Kidney (tissue), 13 donors: ENCODE measurements at regions not wholly inside any gene's neighbourhood (a gene's known extent, or its start where the extent isn't known, plus 50 kb on each side); places are given as distances from the start of the nearest gene placed in this dataset.

ENCODE experiments used
- DNase-seq, 5 donors: peaks; one replicate each; pipeline ENCODE4 v3.0.0-alpha.2; 2013 to 2020
- FAIRE-seq: peaks from 2 replicates; lab custom pipeline; 2012; peaks lifted over from hg19 to GRCh38; lab: Jason Lieb, UNC
- H3K27ac ChIP-seq, 2 donors: one replicate each; pipeline ENCODE4 v1.7.0; 2013; ENCODE audit warnings: low read depth in 2 of 2, low read length in 2 of 2, inconsistent platforms in 1 of 2
- H3K27me3 ChIP-seq: one replicate; pipeline ENCODE4 v1.7.1; 2013; ENCODE audit warnings: low read length, inconsistent platforms; ENCODE audit not compliant: control insufficient read depth, insufficient read depth
- H3K36me3 ChIP-seq, 3 donors: one replicate each; pipeline versions ENCODE4 v1.7.0 to v1.7.1; 2013; ENCODE audit warnings: low read length in 3 of 3, control low read depth in 1 of 3, inconsistent platforms in 1 of 3; ENCODE audit not compliant: insufficient read depth in 3 of 3, control insufficient read depth in 2 of 3
- H3K4me1 ChIP-seq, 3 donors: one replicate each; pipeline versions ENCODE4 v1.7.0 to v1.7.1; 2013; ENCODE audit warnings: low read length in 3 of 3, inconsistent platforms in 1 of 3, low read depth in 1 of 3; ENCODE audit not compliant: control insufficient read depth in 2 of 3, insufficient read depth in 2 of 3
- H3K4me3 ChIP-seq, 3 donors: one replicate each; pipeline versions ENCODE4 v1.7.0 to v1.8.1; 2013; ENCODE audit warnings: low read length in 3 of 3, control low read depth in 1 of 3, inconsistent platforms in 1 of 3
- H3K9ac ChIP-seq, 3 donors: one replicate each; pipeline versions ENCODE4 v1.7.0 to v1.7.1; 2013; ENCODE audit warnings: low read length in 3 of 3, control low read depth in 1 of 3, inconsistent platforms in 1 of 3
- H3K9me3 ChIP-seq, 3 donors: one replicate each; pipeline versions ENCODE4 v1.7.0 to v1.7.1; 2013; ENCODE audit warnings: low read length in 3 of 3, control low read depth in 1 of 3, inconsistent platforms in 1 of 3; ENCODE audit not compliant: control insufficient read depth in 2 of 3, insufficient read depth in 1 of 3
- CTCF ChIP-seq: IDR thresholded peaks from 3 replicates; pipeline ENCODE4 v1.5.1; 2012; ENCODE audit warnings: mild to moderate bottlenecking, moderate library complexity, borderline replicate concordance; ENCODE audit not compliant: insufficient read depth; ENCODE audit errors: extremely low read depth
- intact Hi-C: fragments of 100-400 bp; cut with DNase I; formaldehyde crosslinking; loops from one replicate; pipeline ENCODE4 v1.11.1; 2022
- donor health status: control.
- donor health status: control.
- donor health status: control.
- donor health status: control.
- donor health status: control.
- donor health status: DM: yes; HTN: yes; CAD: no.
- donor health status: Normal renal cell carcinoma (clear cell type).

DNA sequence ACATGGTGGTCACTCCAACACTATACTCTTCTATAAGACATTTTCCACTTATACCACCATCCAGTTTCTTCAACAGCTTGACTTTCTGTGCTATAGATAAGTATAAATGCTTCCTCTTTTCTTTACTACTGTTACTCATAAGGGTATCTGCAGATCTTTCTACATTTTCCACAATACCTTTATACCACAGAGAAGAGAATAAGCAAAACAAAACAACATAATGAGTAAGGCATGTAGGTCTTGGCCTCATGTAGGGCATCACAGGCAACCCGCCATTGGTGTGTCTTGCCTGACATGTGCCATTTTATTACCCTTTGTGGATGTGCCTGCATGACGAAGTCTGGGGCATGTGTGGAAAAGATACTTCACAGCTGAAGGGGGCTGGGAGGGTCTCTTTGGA is 265.3 kb upstream of the STARD13 start:
- H3K9me3 ChIP-seq, result no peaks in the 10 kb centered on the region
- no peak overlapping the region for H3K9ac ChIP-seq
- H3K27me3 ChIP-seq, result no peaks in the 10 kb centered on the region
- H3K27ac ChIP-seq, result no peak overlapping the region
- intact Hi-C loops, result no loop called here
- H3K4me1 ChIP-seq, result no peaks in the 10 kb centered on the region
- H3K36me3 ChIP-seq, result no peaks in the 10 kb centered on the region
- H3K4me3 ChIP-seq, result no peak overlapping the region
- no peak for FAIRE-seq
- DNase-seq, result no peak
- TF ChIP-seq CTCF, result no peak

GRCh38 chr13:33554919-33555791 is 262.8 kb upstream of the RFC3 start:
- H3K27me3 ChIP-seq, result no peaks in the 10 kb centered on the region
- no peak overlapping the region for H3K4me3 ChIP-seq
- H3K36me3 ChIP-seq, result no peaks in the 10 kb centered on the region
- H3K4me1 ChIP-seq, result no peaks in the 10 kb centered on the region
- no peak for TF ChIP-seq CTCF
- FAIRE-seq (no peak), DNase-seq (peak in 1 of 5 donors; percentile 49)
- intact Hi-C loops, result no loop called here
- no peak overlapping the region for H3K9ac ChIP-seq
- H3K9me3 ChIP-seq, result no peaks in the 10 kb centered on the region
- no peak overlapping the region for H3K27ac ChIP-seq

GRCh38 chr13:33556828-33557227 is 261.1 kb upstream of the RFC3 start:
- intact Hi-C loops, result no loop called here
- no peak for FAIRE-seq

More at GRCh38 chr13:33556828-33557227, 261.1 kb upstream of the RFC3 start:
- H3K27ac ChIP-seq, result no peak overlapping the region
- H3K9me3 ChIP-seq, result no peaks in the 10 kb centered on the region
- no peak overlapping the region for H3K4me3 ChIP-seq
- H3K9ac ChIP-seq, result no peak overlapping the region
- no peaks in the 10 kb centered on the region for H3K4me1 ChIP-seq
- no peak for TF ChIP-seq CTCF
- no peaks in the 10 kb centered on the region for H3K36me3 ChIP-seq
- DNase-seq, result no peak
- H3K27me3 ChIP-seq, result no peaks in the 10 kb centered on the region
